GM23338 (cell line): ENCODE measurements at regions not wholly inside any gene's neighbourhood (a gene's known extent, or its start where the extent isn't known, plus 50 kb on each side); places are given as distances from the start of the nearest gene placed in this dataset.

ENCODE experiments used
- CREB1 ChIP-seq: fragments of 250-450 bp; sonication (Bioruptor Pico); IDR thresholded peaks from 2 replicates; pipeline ENCODE4 v1.5.0; 2020; ENCODE audit warnings: low read depth, mild to moderate bottlenecking, moderate library complexity
- CTCF ChIP-seq, 2 experiments: fragments of 200-600 bp in 1 of 2; sonication (generic) in 1 of 2; conservative IDR thresholded peaks; 2 replicates each; pipeline versions ENCODE4 v1.5.1 to v1.6.1; 2016 to 2017; ENCODE audit warnings: antibody characterized with exemption in 2 of 2, low read depth in 2 of 2, mild to moderate bottlenecking in 2 of 2, moderate library complexity in 1 of 2
- EZH2 ChIP-seq: fragments of 200-600 bp; sonication (generic); IDR thresholded peaks from one replicate; pipeline ENCODE4 v1.8.0; 2017; ENCODE audit warnings: antibody characterized with exemption, mild to moderate bottlenecking, low read depth; ENCODE audit not compliant: unreplicated experiment
- JUNB ChIP-seq: IDR thresholded peaks from one replicate; pipeline ENCODE4 v1.6.1; 2016; ENCODE audit warnings: antibody characterized with exemption; ENCODE audit not compliant: unreplicated experiment
- POLR2AphosphoS5 ChIP-seq: IDR thresholded peaks from 2 replicates; pipeline ENCODE4 v1.6.1; 2016; ENCODE audit warnings: antibody characterized with exemption, low read depth
- STAT1 ChIP-seq: IDR thresholded peaks from one replicate; pipeline ENCODE4 v1.6.1; 2016; ENCODE audit warnings: antibody characterized with exemption; ENCODE audit not compliant: unreplicated experiment
- ZNF331 ChIP-seq: fragments of 250-450 bp; sonication (Bioruptor Pico); IDR thresholded peaks from 2 replicates; pipeline ENCODE4 v1.5.0; 2020; ENCODE audit warnings: low read depth, mild to moderate bottlenecking, moderate library complexity
- ZNF462 ChIP-seq: fragments of 250-450 bp; sonication (Bioruptor Pico); IDR thresholded peaks from 2 replicates; pipeline ENCODE4 v1.5.0; 2020; ENCODE audit warnings: mild to moderate bottlenecking, moderate library complexity
- TF ChIP-seq, protein P1 (sequence below): IDR thresholded peaks from one replicate; pipeline ENCODE4 v1.6.1; 2018; ENCODE audit warnings: antibody characterized with exemption; ENCODE audit not compliant: unreplicated experiment
- TF ChIP-seq, protein P2 (sequence below): IDR thresholded peaks from 2 replicates; pipeline ENCODE4 v1.6.1; 2016; ENCODE audit warnings: antibody characterized with exemption

- TF ChIP-seq ZNF462 (CRISPR knock-in tag) (no peak), CREB1 (CRISPR knock-in tag) (no peak), ZNF331 (CRISPR knock-in tag) (no peak), EZH2 (no peak), POLR2AphosphoS5 (no peak), JUNB (no peak), STAT1 (no peak), CTCF (conservative IDR thresholded peaks at IDR 0.05; ENCODE audit: low read depth in 2 of 2) (no peak)
- TF ChIP-seq, protein P1, sequence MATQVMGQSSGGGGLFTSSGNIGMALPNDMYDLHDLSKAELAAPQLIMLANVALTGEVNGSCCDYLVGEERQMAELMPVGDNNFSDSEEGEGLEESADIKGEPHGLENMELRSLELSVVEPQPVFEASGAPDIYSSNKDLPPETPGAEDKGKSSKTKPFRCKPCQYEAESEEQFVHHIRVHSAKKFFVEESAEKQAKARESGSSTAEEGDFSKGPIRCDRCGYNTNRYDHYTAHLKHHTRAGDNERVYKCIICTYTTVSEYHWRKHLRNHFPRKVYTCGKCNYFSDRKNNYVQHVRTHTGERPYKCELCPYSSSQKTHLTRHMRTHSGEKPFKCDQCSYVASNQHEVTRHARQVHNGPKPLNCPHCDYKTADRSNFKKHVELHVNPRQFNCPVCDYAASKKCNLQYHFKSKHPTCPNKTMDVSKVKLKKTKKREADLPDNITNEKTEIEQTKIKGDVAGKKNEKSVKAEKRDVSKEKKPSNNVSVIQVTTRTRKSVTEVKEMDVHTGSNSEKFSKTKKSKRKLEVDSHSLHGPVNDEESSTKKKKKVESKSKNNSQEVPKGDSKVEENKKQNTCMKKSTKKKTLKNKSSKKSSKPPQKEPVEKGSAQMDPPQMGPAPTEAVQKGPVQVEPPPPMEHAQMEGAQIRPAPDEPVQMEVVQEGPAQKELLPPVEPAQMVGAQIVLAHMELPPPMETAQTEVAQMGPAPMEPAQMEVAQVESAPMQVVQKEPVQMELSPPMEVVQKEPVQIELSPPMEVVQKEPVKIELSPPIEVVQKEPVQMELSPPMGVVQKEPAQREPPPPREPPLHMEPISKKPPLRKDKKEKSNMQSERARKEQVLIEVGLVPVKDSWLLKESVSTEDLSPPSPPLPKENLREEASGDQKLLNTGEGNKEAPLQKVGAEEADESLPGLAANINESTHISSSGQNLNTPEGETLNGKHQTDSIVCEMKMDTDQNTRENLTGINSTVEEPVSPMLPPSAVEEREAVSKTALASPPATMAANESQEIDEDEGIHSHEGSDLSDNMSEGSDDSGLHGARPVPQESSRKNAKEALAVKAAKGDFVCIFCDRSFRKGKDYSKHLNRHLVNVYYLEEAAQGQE, result no peak
- TF ChIP-seq, protein P2, sequence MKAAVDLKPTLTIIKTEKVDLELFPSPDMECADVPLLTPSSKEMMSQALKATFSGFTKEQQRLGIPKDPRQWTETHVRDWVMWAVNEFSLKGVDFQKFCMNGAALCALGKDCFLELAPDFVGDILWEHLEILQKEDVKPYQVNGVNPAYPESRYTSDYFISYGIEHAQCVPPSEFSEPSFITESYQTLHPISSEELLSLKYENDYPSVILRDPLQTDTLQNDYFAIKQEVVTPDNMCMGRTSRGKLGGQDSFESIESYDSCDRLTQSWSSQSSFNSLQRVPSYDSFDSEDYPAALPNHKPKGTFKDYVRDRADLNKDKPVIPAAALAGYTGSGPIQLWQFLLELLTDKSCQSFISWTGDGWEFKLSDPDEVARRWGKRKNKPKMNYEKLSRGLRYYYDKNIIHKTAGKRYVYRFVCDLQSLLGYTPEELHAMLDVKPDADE, result no peak
Measured at GRCh38 chr2:220835583-220835982, 736.5 kb downstream of the EPHA4 start (continued).
